H1 (cell line): ENCODE measurements at regions not wholly inside any gene's neighbourhood (a gene's known extent, or its start where the extent isn't known, plus 50 kb on each side); places are given as distances from the start of the nearest gene placed in this dataset.

Experiments used
- ASH2L ChIP-seq: fragments of 200-600, 300-600 bp; sonication (generic); IDR thresholded peaks from one replicate; pipeline ENCODE4 v1.7.1; 2017; ENCODE audit warnings: low read length
- BACH1 ChIP-seq: IDR thresholded peaks from 2 replicates; pipeline ENCODE4 v1.6.1; 2012; ENCODE audit warnings: low read length, improper control_type of control experiment
- EP300 ChIP-seq, 2 experiments: IDR thresholded peaks; 1 replicate in 1 of 2; 2 replicates in 1 of 2; pipeline ENCODE4 v1.6.1; 2011 to 2012; ENCODE audit warnings: low read depth in 2 of 2, low read length in 2 of 2, mild to moderate bottlenecking in 2 of 2, borderline replicate concordance in 1 of 2, inconsistent platforms in 1 of 2, moderate library complexity in 1 of 2
- KDM4A ChIP-seq: IDR thresholded peaks from one replicate; pipeline ENCODE4 v1.7.1; 2012; ENCODE audit warnings: low read depth, mild to moderate bottlenecking, moderate library complexity, low read length, inconsistent platforms; ENCODE audit not compliant: severe bottlenecking
- POLR2AphosphoS5 ChIP-seq: IDR thresholded peaks from 2 replicates; pipeline ENCODE4 v1.6.1; 2011; ENCODE audit warnings: low read depth, low read length
- RAD21 ChIP-seq, 2 experiments: IDR thresholded peaks in 1 of 2; conservative IDR thresholded peaks in 1 of 2; 2 replicates each; pipeline ENCODE4 v1.6.1; 2011; ENCODE audit warnings: low read depth in 2 of 2, low read length in 2 of 2, improper control_type of control experiment in 1 of 2, inconsistent platforms in 1 of 2, mild to moderate bottlenecking in 1 of 2, moderate library complexity in 1 of 2
- SP4 ChIP-seq: IDR thresholded peaks from 2 replicates; pipeline ENCODE4 v1.6.1; 2012; ENCODE audit warnings: low read length, inconsistent platforms
- TAF7 ChIP-seq: optimal IDR thresholded peaks from 2 replicates; pipeline ENCODE3; 2011; ENCODE audit warnings: low read depth, mild to moderate bottlenecking, inconsistent platforms, low read length, moderate library complexity, borderline replicate concordance
- TEAD4 ChIP-seq: IDR thresholded peaks from 2 replicates; pipeline ENCODE4 v1.6.1; 2012; ENCODE audit warnings: low read depth, low read length, inconsistent platforms, mixed read lengths

- TF ChIP-seq RAD21 (IDR thresholded peaks at IDR 0.05 in 1 of 2, conservative IDR thresholded peaks at IDR 0.05 in 1 of 2; ENCODE audit: low read depth in 2 of 2, low read length in 2 of 2): no peak
- TF ChIP-seq POLR2AphosphoS5: no peak
- no peak for TF ChIP-seq TEAD4
- TF ChIP-seq ASH2L: no peak
- no peak for TF ChIP-seq EP300 (IDR thresholded peaks at IDR 0.05; ENCODE audit: borderline replicate concordance in 1 of 2, low read depth in 2 of 2, low read length in 2 of 2)
- no peak for TF ChIP-seq TAF7
- TF ChIP-seq SP4: no peak
- no peak for TF ChIP-seq KDM4A
- TF ChIP-seq BACH1: no peak
Observed at GRCh38 chr20:24150406-24150805, 161.8 kb upstream of the GGTLC1 start (continued).
